PFSK-1 (cell line): ENCODE measurements at regions not wholly inside any gene's neighbourhood (a gene's known extent, or its start where the extent isn't known, plus 50 kb on each side); places are given as distances from the start of the nearest gene placed in this dataset.

Experiments
- FOXP2 ChIP-seq: optimal IDR thresholded peaks from 2 replicates; pipeline ENCODE3; 2011; ENCODE audit warnings: borderline replicate concordance, control low read depth, inconsistent platforms; ENCODE audit not compliant: insufficient read depth; ENCODE audit errors: extremely low read length, extremely low read depth
- POLR2AphosphoS5 ChIP-seq: IDR thresholded peaks from 2 replicates; pipeline ENCODE4 v1.6.1; 2012; ENCODE audit warnings: low read depth, mild to moderate bottlenecking, control low read depth, low read length, moderate library complexity
- REST ChIP-seq, 2 experiments: IDR thresholded peaks; 2 replicates each; pipeline versions ENCODE4 v1.6.1 to v1.8.0; 2011 to 2012; ENCODE audit warnings: low read depth in 2 of 2, low read length in 2 of 2, control low read depth in 1 of 2, inconsistent platforms in 1 of 2, mild to moderate bottlenecking in 1 of 2, moderate library complexity in 1 of 2; ENCODE audit not compliant: insufficient read depth in 1 of 2
- SIN3A ChIP-seq: IDR thresholded peaks from 2 replicates; pipeline ENCODE4 v1.6.1; 2012; ENCODE audit warnings: mild to moderate bottlenecking, low read length, moderate library complexity, borderline replicate concordance; ENCODE audit not compliant: insufficient read depth
- TAF1 ChIP-seq: IDR thresholded peaks from 2 replicates; pipeline ENCODE4 v1.6.1; 2012; ENCODE audit warnings: low read length, control low read depth, borderline replicate concordance; ENCODE audit not compliant: insufficient read depth

- TF ChIP-seq SIN3A: no peak
- no peak for TF ChIP-seq POLR2AphosphoS5
- no peak for TF ChIP-seq REST (IDR thresholded peaks at IDR 0.05; ENCODE audit: insufficient read depth in 1 of 2, low read depth in 2 of 2, low read length in 2 of 2)
- no peak for TF ChIP-seq TAF1
- TF ChIP-seq FOXP2: no peak
These were observed 287.8 kb upstream of the GOLIM4 start for GRCh38 chr3:168383573-168383972.
